Globus pallidus (tissue), 1 donor: ENCODE measurements at regions not wholly inside any gene's neighbourhood (a gene's known extent, or its start where the extent isn't known, plus 50 kb on each side); places are given as distances from the start of the nearest gene placed in this dataset.
A peak's percentile ranks its signal among the peaks of the same experiment; 100 is the strongest.

Experiments used
- DNase-seq: peaks from one replicate; pipeline ENCODE4 v3.0.0-alpha.2; 2015; ENCODE audit warnings: low spot score

- DNase-seq, result peak; percentile 99
These were observed 106.6 kb upstream of the HNRNPU start for GRCh38 chr1:244970744-244971551.

- DNase-seq, result no peak
These were observed 105.9 kb upstream of the HNRNPU start for GRCh38 chr1:244970236-244970743.

- peak; percentile 85 for DNase-seq
These were observed 105.3 kb upstream of the HNRNPU start for GRCh38 chr1:244969355-244970235.

- no peak for DNase-seq
These were observed 104.5 kb upstream of the HNRNPU start for GRCh38 chr1:244968881-244969280.

GRCh38 chr1:244968471-244968871, 104.1 kb upstream of the HNRNPU start:
- DNase-seq, result no peak

- no peak for DNase-seq
These were observed 102.8 kb upstream of the HNRNPU start for GRCh38 chr1:244967159-244967558.

- no peak for DNase-seq
These were observed 101.1 kb upstream of the HNRNPU start for GRCh38 chr1:244965185-244966030.

GRCh38 chr1:244964112-244964971, 100.0 kb upstream of the HNRNPU start:
- peak; percentile 16 for DNase-seq

- no peak for DNase-seq
These were observed 99.0 kb upstream of the HNRNPU start for GRCh38 chr1:244963231-244963826.

GRCh38 chr1:244962130-244962529, 97.8 kb upstream of the HNRNPU start:
- no peak for DNase-seq

GRCh38 chr1:244960904-244961303, 96.6 kb upstream of the HNRNPU start:
- DNase-seq, result no peak

- DNase-seq, result no peak
These were observed 94.2 kb upstream of the HNRNPU start for GRCh38 chr1:244958593-244958992.

GRCh38 chr1:244957525-244957924, 93.2 kb upstream of the HNRNPU start:
- DNase-seq, result no peak

- no peak for DNase-seq
These were observed 92.8 kb upstream of the HNRNPU start for GRCh38 chr1:244957122-244957521.

GRCh38 chr1:244955661-244956060, 91.3 kb upstream of the HNRNPU start:
- DNase-seq, result no peak

GRCh38 chr1:244954359-244954758, 90.0 kb upstream of the HNRNPU start:
- no peak for DNase-seq

GRCh38 chr1:244953901-244954300, 89.6 kb upstream of the HNRNPU start:
- DNase-seq, result no peak

GRCh38 chr1:244952940-244953339, 88.6 kb upstream of the HNRNPU start:
- no peak for DNase-seq

GRCh38 chr1:244952280-244952933, 88.1 kb upstream of the HNRNPU start:
- no peak for DNase-seq

- DNase-seq, result no peak
These were observed 84.1 kb upstream of the HNRNPU start for GRCh38 chr1:244948416-244948815.
